ENCODE measurements at regions not wholly inside any gene's neighbourhood (a gene's known extent, or its start where the extent isn't known, plus 50 kb on each side); places are given as distances from the start of the nearest gene placed in this dataset.

DNA sequence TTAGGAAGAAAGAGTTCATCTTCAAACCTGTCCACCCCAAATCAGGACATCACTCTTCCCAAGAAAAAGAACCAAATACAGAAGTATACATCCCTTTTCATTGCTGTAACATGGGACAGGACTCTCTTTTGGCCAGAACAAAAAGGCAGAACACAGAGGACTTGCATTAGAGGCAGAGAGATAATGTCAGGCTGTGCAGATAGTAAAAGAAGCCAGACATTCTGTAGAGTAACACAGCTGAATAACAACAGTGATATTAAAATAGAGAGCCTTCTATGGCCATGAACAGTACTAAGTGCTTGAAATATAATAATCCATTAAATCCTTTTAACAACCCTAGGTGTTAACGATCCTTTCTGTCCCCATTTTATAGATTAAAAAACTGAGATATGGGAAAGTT lies 437.2 kb downstream of the NFIB start:
- Histone ChIP-seq H4K20me1 (replicated peaks; ENCODE audit: control insufficient read depth, extremely low read depth, insufficient read depth, low read length) (no peaks in the 10 kb centered on the region), H3K79me2 (ENCODE audit: control insufficient read depth, insufficient read depth, low read length) (no peaks in the 10 kb centered on the region), H3K4me2 (ENCODE audit: insufficient read depth, low read length) (no peak overlapping the region), H3K36me3 (ENCODE audit: control insufficient read depth in 2 of 2, extremely low read depth in 1 of 2, insufficient read depth in 2 of 2, low read length in 2 of 2) (no peaks in the 10 kb centered on the region), H3K9me1 (replicated peaks; ENCODE audit: control insufficient read depth, extremely low read depth, insufficient read depth, low read length) (no peaks in the 10 kb centered on the region), H3K4me3 (replicated peaks in 1 of 3; ENCODE audit: insufficient read depth in 1 of 3, low read depth in 1 of 3, low read length in 3 of 3) (no peak overlapping the region), H3K9ac (replicated peaks; ENCODE audit: extremely low read depth, insufficient read depth, low read length) (no peak overlapping the region), H3K9me3 (replicated peaks; ENCODE audit: control insufficient read depth, insufficient read depth, low read length) (no peaks in the 10 kb centered on the region), H3K4me1 (ENCODE audit: control insufficient read depth, extremely low read depth, insufficient read depth, low read length) (no peaks in the 10 kb centered on the region), H2AFZ (ENCODE audit: low read depth, low read length) (no peak overlapping the region), H3K27ac (ENCODE audit: insufficient read depth, low read depth, low read length) (no peak overlapping the region), H3K27me3 (ENCODE audit: control insufficient read depth in 2 of 2, insufficient read depth in 2 of 2, low read length in 2 of 2) (no peaks in the 10 kb centered on the region)
- POLR2A ChIA-PET: no interaction called here
- DNase-seq (ENCODE audit: low read depth, low spot score): no peak
- intact Hi-C loops (cut with micrococcal nuclease): no loop called here
- BruUV-seq (replicated peaks): no TSS peak
- no peak for FAIRE-seq
- TF ChIP-seq MYC (IDR thresholded peaks at IDR 0.05; ENCODE audit: low read depth, low read length) (no peak), FOS (IDR thresholded peaks at IDR 0.05; ENCODE audit: borderline replicate concordance, insufficient read depth, low read length) (no peak), JUN (IDR thresholded peaks at IDR 0.05; ENCODE audit: borderline replicate concordance, insufficient read depth, insufficient read length, low read depth) (no peak), POLR2A (IDR thresholded peaks at IDR 0.05; ENCODE audit: low read depth, low read length) (no peak), GATA2 (IDR thresholded peaks at IDR 0.05; ENCODE audit: insufficient read depth, insufficient read length, low read depth, low read length) (no peak), EZH2 (IDR thresholded peaks at IDR 0.05; ENCODE audit: borderline replicate concordance, low read depth, low read length, severe bottlenecking) (no peak), POLR2AphosphoS5 (IDR thresholded peaks at IDR 0.05; ENCODE audit: insufficient read depth, low read depth, low read length) (no peak)
- TF ChIP-seq, protein P1, sequence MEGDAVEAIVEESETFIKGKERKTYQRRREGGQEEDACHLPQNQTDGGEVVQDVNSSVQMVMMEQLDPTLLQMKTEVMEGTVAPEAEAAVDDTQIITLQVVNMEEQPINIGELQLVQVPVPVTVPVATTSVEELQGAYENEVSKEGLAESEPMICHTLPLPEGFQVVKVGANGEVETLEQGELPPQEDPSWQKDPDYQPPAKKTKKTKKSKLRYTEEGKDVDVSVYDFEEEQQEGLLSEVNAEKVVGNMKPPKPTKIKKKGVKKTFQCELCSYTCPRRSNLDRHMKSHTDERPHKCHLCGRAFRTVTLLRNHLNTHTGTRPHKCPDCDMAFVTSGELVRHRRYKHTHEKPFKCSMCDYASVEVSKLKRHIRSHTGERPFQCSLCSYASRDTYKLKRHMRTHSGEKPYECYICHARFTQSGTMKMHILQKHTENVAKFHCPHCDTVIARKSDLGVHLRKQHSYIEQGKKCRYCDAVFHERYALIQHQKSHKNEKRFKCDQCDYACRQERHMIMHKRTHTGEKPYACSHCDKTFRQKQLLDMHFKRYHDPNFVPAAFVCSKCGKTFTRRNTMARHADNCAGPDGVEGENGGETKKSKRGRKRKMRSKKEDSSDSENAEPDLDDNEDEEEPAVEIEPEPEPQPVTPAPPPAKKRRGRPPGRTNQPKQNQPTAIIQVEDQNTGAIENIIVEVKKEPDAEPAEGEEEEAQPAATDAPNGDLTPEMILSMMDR (IDR thresholded peaks at IDR 0.05; ENCODE audit: extremely low read depth in 1 of 2, insufficient read depth in 1 of 2, low read depth in 1 of 2, low read length in 2 of 2): no peak
- TF ChIP-seq, protein P2, sequence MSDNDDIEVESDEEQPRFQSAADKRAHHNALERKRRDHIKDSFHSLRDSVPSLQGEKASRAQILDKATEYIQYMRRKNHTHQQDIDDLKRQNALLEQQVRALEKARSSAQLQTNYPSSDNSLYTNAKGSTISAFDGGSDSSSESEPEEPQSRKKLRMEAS (IDR thresholded peaks at IDR 0.05; ENCODE audit: insufficient read depth, insufficient read length): no peak
- CTCF ChIA-PET: no interaction called here
- dilution Hi-C loops (cut with MboI; ENCODE audit: extremely low pct_ligation_motif_present, low sequenced_read_pairs): no loop called here

Data from endothelial cell of umbilical vein (primary cell).